GM19324 (cell line): ENCODE measurements at regions not wholly inside any gene's neighbourhood (a gene's known extent, or its start where the extent isn't known, plus 50 kb on each side); places are given as distances from the start of the nearest gene placed in this dataset.

Experiments used
- ATAC-seq: cut with Tn5 transposase; IDR thresholded peaks from one replicate; pipeline ENCODE4 v1.9.1; 2021; ENCODE audit warnings: mild to moderate bottlenecking, moderate library complexity; ENCODE audit not compliant: unreplicated experiment, low FRiP score

- ATAC-seq, result no peak
Observed at GRCh38 chr5:2183154-2184025, 300.7 kb upstream of the IRX4 start.

- no peak for ATAC-seq
Observed at GRCh38 chr5:2182020-2182419, 299.3 kb upstream of the IRX4 start.

- ATAC-seq, result no peak
Observed at GRCh38 chr5:2181557-2181956, 298.8 kb upstream of the IRX4 start.

- no peak for ATAC-seq
Observed at GRCh38 chr5:2181149-2181548, 298.4 kb upstream of the IRX4 start.

GRCh38 chr5:2180456-2180855 lies 297.7 kb upstream of the IRX4 start:
- ATAC-seq, result no peak

GRCh38 chr5:2179861-2180260 lies 297.1 kb upstream of the IRX4 start:
- no peak for ATAC-seq

GRCh38 chr5:2178528-2178927 lies 295.8 kb upstream of the IRX4 start:
- ATAC-seq, result no peak

- ATAC-seq, result no peak
Observed at GRCh38 chr5:2178071-2178477, 295.3 kb upstream of the IRX4 start.

GRCh38 chr5:2177244-2177643 lies 294.5 kb upstream of the IRX4 start:
- ATAC-seq, result no peak

- ATAC-seq, result no peak
Observed at GRCh38 chr5:2176581-2176980, 293.9 kb upstream of the IRX4 start.

- ATAC-seq, result no peak
Observed at GRCh38 chr5:2175842-2176404, 293.2 kb upstream of the IRX4 start.

- no peak for ATAC-seq
Observed at GRCh38 chr5:2175041-2175440, 292.3 kb upstream of the IRX4 start.

GRCh38 chr5:2174538-2174937 lies 291.8 kb upstream of the IRX4 start:
- ATAC-seq, result no peak

- ATAC-seq, result no peak
Observed at GRCh38 chr5:2173151-2173834, 290.6 kb upstream of the IRX4 start.

GRCh38 chr5:2172471-2172870 lies 289.7 kb upstream of the IRX4 start:
- ATAC-seq, result no peak

- no peak for ATAC-seq
Observed at GRCh38 chr5:2170761-2171160, 288.0 kb upstream of the IRX4 start.

GRCh38 chr5:2169850-2170760 lies 287.4 kb upstream of the IRX4 start:
- no peak for ATAC-seq

GRCh38 chr5:2169430-2169808 lies 286.7 kb upstream of the IRX4 start:
- ATAC-seq, result no peak

- no peak for ATAC-seq
Observed at GRCh38 chr5:2168601-2169429, 286.1 kb upstream of the IRX4 start.

GRCh38 chr5:2167671-2168070 lies 284.9 kb upstream of the IRX4 start:
- no peak for ATAC-seq
